ENCODE measurements at regions not wholly inside any gene's neighbourhood (a gene's known extent, or its start where the extent isn't known, plus 50 kb on each side); places are given as distances from the start of the nearest gene placed in this dataset.

GRCh38 chr10:71156436-71156835 lies 55.9 kb upstream of the UNC5B start:
- H3K9ac ChIP-seq (ENCODE audit: low read depth in 1 of 2, low read length in 2 of 2) = no peak overlapping the region
- no peaks in the 10 kb centered on the region for H3K4me1 ChIP-seq (ENCODE audit: control insufficient read depth in 1 of 2, insufficient read depth in 2 of 2, low read length in 2 of 2)
- H3K27me3 ChIP-seq (ENCODE audit: control insufficient read depth in 1 of 2, insufficient read depth in 2 of 2, low read length in 2 of 2) = no peaks in the 10 kb centered on the region
- no peak overlapping the region for H3K4me3 ChIP-seq (ENCODE audit: low read depth in 1 of 2, low read length in 2 of 2)
- no peaks in the 10 kb centered on the region for H3K36me3 ChIP-seq (ENCODE audit: control insufficient read depth in 1 of 2, insufficient read depth in 2 of 2, low read length in 2 of 2)
- no peaks in the 10 kb centered on the region for H3K9me3 ChIP-seq (ENCODE audit: control insufficient read depth in 1 of 2, low read length in 2 of 2)
- H3K27ac ChIP-seq (ENCODE audit: low read depth, low read length) = no peak overlapping the region

- Histone ChIP-seq H3K4me3 (ENCODE audit: low read depth in 1 of 2, low read length in 2 of 2) (no peak overlapping the region), H3K27ac (ENCODE audit: low read depth, low read length) (no peak overlapping the region), H3K36me3 (ENCODE audit: control insufficient read depth in 1 of 2, insufficient read depth in 2 of 2, low read length in 2 of 2) (no peaks in the 10 kb centered on the region), H3K9me3 (ENCODE audit: control insufficient read depth in 1 of 2, low read length in 2 of 2) (no peaks in the 10 kb centered on the region), H3K27me3 (ENCODE audit: control insufficient read depth in 1 of 2, insufficient read depth in 2 of 2, low read length in 2 of 2) (no peaks in the 10 kb centered on the region), H3K9ac (ENCODE audit: low read depth in 1 of 2, low read length in 2 of 2) (no peak overlapping the region), H3K4me1 (ENCODE audit: control insufficient read depth in 1 of 2, insufficient read depth in 2 of 2, low read length in 2 of 2) (no peaks in the 10 kb centered on the region)
These were observed 54.9 kb upstream of the UNC5B start for GRCh38 chr10:71157435-71157834.

GRCh38 chr10:71158251-71158650 lies 54.1 kb upstream of the UNC5B start:
- H3K4me1 ChIP-seq (ENCODE audit: control insufficient read depth in 1 of 2, insufficient read depth in 2 of 2, low read length in 2 of 2) = no peaks in the 10 kb centered on the region
- H3K36me3 ChIP-seq (ENCODE audit: control insufficient read depth in 1 of 2, insufficient read depth in 2 of 2, low read length in 2 of 2) = no peaks in the 10 kb centered on the region
- H3K27me3 ChIP-seq (ENCODE audit: control insufficient read depth in 1 of 2, insufficient read depth in 2 of 2, low read length in 2 of 2) = no peaks in the 10 kb centered on the region
- H3K9me3 ChIP-seq (ENCODE audit: control insufficient read depth in 1 of 2, low read length in 2 of 2) = no peaks in the 10 kb centered on the region
- H3K4me3 ChIP-seq (ENCODE audit: low read depth in 1 of 2, low read length in 2 of 2) = no peak overlapping the region
- no peak overlapping the region for H3K27ac ChIP-seq (ENCODE audit: low read depth, low read length)
- H3K9ac ChIP-seq (ENCODE audit: low read depth in 1 of 2, low read length in 2 of 2) = no peak overlapping the region

- H3K27ac ChIP-seq (ENCODE audit: low read depth, low read length) = no peak overlapping the region
These were observed 53.5 kb upstream of the UNC5B start for GRCh38 chr10:71158902-71159301.

GRCh38 chr10:71159892-71160291 lies 52.5 kb upstream of the UNC5B start:
- no peak overlapping the region for H3K9ac ChIP-seq (ENCODE audit: low read depth in 1 of 2, low read length in 2 of 2)
- no peak overlapping the region for H3K27ac ChIP-seq (ENCODE audit: low read depth, low read length)
- no peaks in the 10 kb centered on the region for H3K4me1 ChIP-seq (ENCODE audit: control insufficient read depth in 1 of 2, insufficient read depth in 2 of 2, low read length in 2 of 2)
- H3K27me3 ChIP-seq (ENCODE audit: control insufficient read depth in 1 of 2, insufficient read depth in 2 of 2, low read length in 2 of 2) = no peaks in the 10 kb centered on the region
- no peaks in the 10 kb centered on the region for H3K36me3 ChIP-seq (ENCODE audit: control insufficient read depth in 1 of 2, insufficient read depth in 2 of 2, low read length in 2 of 2)
- H3K4me3 ChIP-seq (ENCODE audit: low read depth in 1 of 2, low read length in 2 of 2) = no peak overlapping the region
- H3K9me3 ChIP-seq (ENCODE audit: control insufficient read depth in 1 of 2, low read length in 2 of 2) = no peaks in the 10 kb centered on the region

More at GRCh38 chr10:71158902-71159301, 53.5 kb upstream of the UNC5B start:
- Histone ChIP-seq H3K4me3 (ENCODE audit: low read depth in 1 of 2, low read length in 2 of 2) (no peak overlapping the region), H3K9ac (ENCODE audit: low read depth in 1 of 2, low read length in 2 of 2) (no peak overlapping the region), H3K9me3 (ENCODE audit: control insufficient read depth in 1 of 2, low read length in 2 of 2) (no peaks in the 10 kb centered on the region), H3K36me3 (ENCODE audit: control insufficient read depth in 1 of 2, insufficient read depth in 2 of 2, low read length in 2 of 2) (no peaks in the 10 kb centered on the region), H3K4me1 (ENCODE audit: control insufficient read depth in 1 of 2, insufficient read depth in 2 of 2, low read length in 2 of 2) (no peaks in the 10 kb centered on the region), H3K27me3 (ENCODE audit: control insufficient read depth in 1 of 2, insufficient read depth in 2 of 2, low read length in 2 of 2) (no peaks in the 10 kb centered on the region)

- H3K9ac ChIP-seq (ENCODE audit: low read depth in 1 of 2, low read length in 2 of 2) = no peak overlapping the region
- no peak overlapping the region for H3K27ac ChIP-seq (ENCODE audit: low read depth, low read length)
- no peaks in the 10 kb centered on the region for H3K27me3 ChIP-seq (ENCODE audit: control insufficient read depth in 1 of 2, insufficient read depth in 2 of 2, low read length in 2 of 2)
- no peak overlapping the region for H3K4me3 ChIP-seq (ENCODE audit: low read depth in 1 of 2, low read length in 2 of 2)
- no peaks in the 10 kb centered on the region for H3K4me1 ChIP-seq (ENCODE audit: control insufficient read depth in 1 of 2, insufficient read depth in 2 of 2, low read length in 2 of 2)
- H3K9me3 ChIP-seq (ENCODE audit: control insufficient read depth in 1 of 2, low read length in 2 of 2) = no peaks in the 10 kb centered on the region
- no peaks in the 10 kb centered on the region for H3K36me3 ChIP-seq (ENCODE audit: control insufficient read depth in 1 of 2, insufficient read depth in 2 of 2, low read length in 2 of 2)
These were observed 50.9 kb upstream of the UNC5B start for GRCh38 chr10:71161425-71161824.

Measured in duodenal mucosa (tissue), 2 donors.